ENCODE measurements at regions not wholly inside any gene's neighbourhood (a gene's known extent, or its start where the extent isn't known, plus 50 kb on each side); places are given as distances from the start of the nearest gene placed in this dataset.

DNA sequence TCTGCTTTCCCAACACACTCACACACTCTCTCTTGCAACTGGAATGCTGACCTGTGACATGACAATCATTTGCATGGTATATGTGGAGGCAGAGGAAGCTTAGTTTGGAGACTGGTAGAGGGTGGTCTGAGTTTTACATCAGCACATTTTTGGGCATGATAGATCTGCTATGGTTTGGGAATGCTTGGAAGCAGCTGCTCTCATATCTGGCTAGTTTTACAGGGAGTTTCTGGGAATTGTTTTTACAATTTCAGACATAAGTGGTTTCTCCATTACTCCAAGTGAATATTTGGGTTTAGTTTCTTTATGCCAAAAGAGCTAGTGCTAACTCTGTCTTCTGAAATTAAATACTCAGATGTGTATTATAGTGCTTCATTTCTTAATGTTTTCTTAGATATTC lies 977.6 kb downstream of the SUCLG1 start:
- Histone ChIP-seq H3K9me3 (ENCODE audit: control insufficient read depth in 2 of 2, low read length in 2 of 2) (no peaks in the 10 kb centered on the region), H3K27ac (ENCODE audit: low read length) (no peak overlapping the region), H3K36me3 (ENCODE audit: control insufficient read depth in 2 of 2, insufficient read depth in 2 of 2, low read length in 2 of 2) (no peaks in the 10 kb centered on the region), H3K4me3 (ENCODE audit: low read length in 2 of 2) (no peak overlapping the region), H3K9ac (ENCODE audit: low read length in 2 of 2) (no peak overlapping the region), H3K4me1 (ENCODE audit: control insufficient read depth, insufficient read depth, low read length) (no peaks in the 10 kb centered on the region), H3K27me3 (ENCODE audit: control insufficient read depth in 1 of 2, insufficient read depth in 2 of 2, low read length in 2 of 2) (no peaks in the 10 kb centered on the region)

DNA sequence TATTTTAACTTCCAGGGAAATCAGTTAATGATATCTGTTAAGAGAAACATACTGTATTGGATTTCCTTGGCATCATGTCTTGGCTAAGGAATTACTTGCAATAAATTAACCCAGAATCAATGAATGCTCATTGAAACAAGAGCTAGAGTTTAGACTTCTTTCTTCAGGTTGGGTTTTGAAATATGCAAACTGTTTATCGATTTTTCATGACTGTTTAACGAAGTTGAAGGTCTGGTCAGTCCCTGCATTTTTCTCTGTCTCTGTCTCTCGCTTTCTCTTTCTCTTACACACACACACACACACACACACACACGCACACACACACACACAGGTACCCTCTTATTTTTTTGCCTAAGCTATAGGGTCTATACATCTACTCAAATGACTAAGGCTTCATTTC lies 981.0 kb downstream of the SUCLG1 start:
- no peaks in the 10 kb centered on the region for H3K9me3 ChIP-seq (ENCODE audit: control insufficient read depth in 2 of 2, low read length in 2 of 2)
- no peak overlapping the region for H3K27ac ChIP-seq (ENCODE audit: low read length)
- H3K4me3 ChIP-seq (ENCODE audit: low read length in 2 of 2), result no peak overlapping the region
- no peaks in the 10 kb centered on the region for H3K36me3 ChIP-seq (ENCODE audit: control insufficient read depth in 2 of 2, insufficient read depth in 2 of 2, low read length in 2 of 2)
- no peak overlapping the region for H3K9ac ChIP-seq (ENCODE audit: low read length in 2 of 2)
- H3K4me1 ChIP-seq (ENCODE audit: control insufficient read depth, insufficient read depth, low read length), result no peaks in the 10 kb centered on the region
- no peaks in the 10 kb centered on the region for H3K27me3 ChIP-seq (ENCODE audit: control insufficient read depth in 1 of 2, insufficient read depth in 2 of 2, low read length in 2 of 2)

DNA sequence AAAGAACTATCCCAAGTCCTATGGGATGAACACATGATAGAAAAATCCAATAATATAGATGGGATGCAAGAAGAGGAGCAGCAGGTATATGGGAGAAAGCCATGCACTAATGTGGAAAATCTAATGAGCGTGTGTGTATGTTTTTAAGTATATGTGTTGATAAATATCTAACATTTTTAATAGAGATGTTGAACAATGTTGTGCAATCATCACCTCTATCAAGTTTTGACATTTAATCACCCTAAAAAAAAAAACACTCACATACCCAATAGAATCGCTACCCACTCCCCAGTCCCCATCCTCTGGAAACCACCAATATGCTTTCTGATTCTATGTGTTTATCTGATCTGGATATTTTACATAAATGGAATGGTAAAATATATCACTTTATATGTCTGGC lies 983.7 kb downstream of the SUCLG1 start:
- H3K36me3 ChIP-seq (ENCODE audit: control insufficient read depth in 2 of 2, insufficient read depth in 2 of 2, low read length in 2 of 2), result no peaks in the 10 kb centered on the region
- H3K9me3 ChIP-seq (ENCODE audit: control insufficient read depth in 2 of 2, low read length in 2 of 2), result no peaks in the 10 kb centered on the region
- no peak overlapping the region for H3K9ac ChIP-seq (ENCODE audit: low read length in 2 of 2)
- no peaks in the 10 kb centered on the region for H3K27me3 ChIP-seq (ENCODE audit: control insufficient read depth in 1 of 2, insufficient read depth in 2 of 2, low read length in 2 of 2)
- H3K27ac ChIP-seq (ENCODE audit: low read length), result no peak overlapping the region
- no peaks in the 10 kb centered on the region for H3K4me1 ChIP-seq (ENCODE audit: control insufficient read depth, insufficient read depth, low read length)
- no peak overlapping the region for H3K4me3 ChIP-seq (ENCODE audit: low read length in 2 of 2)

- no peaks in the 10 kb centered on the region for H3K36me3 ChIP-seq (ENCODE audit: control insufficient read depth in 2 of 2, insufficient read depth in 2 of 2, low read length in 2 of 2)
- no peak overlapping the region for H3K27ac ChIP-seq (ENCODE audit: low read length)
- no peak overlapping the region for H3K9ac ChIP-seq (ENCODE audit: low read length in 2 of 2)
- H3K4me3 ChIP-seq (ENCODE audit: low read length in 2 of 2), result no peak overlapping the region
- no peaks in the 10 kb centered on the region for H3K27me3 ChIP-seq (ENCODE audit: control insufficient read depth in 1 of 2, insufficient read depth in 2 of 2, low read length in 2 of 2)
- H3K9me3 ChIP-seq (ENCODE audit: control insufficient read depth in 2 of 2, low read length in 2 of 2), result no peaks in the 10 kb centered on the region
- H3K4me1 ChIP-seq (ENCODE audit: control insufficient read depth, insufficient read depth, low read length), result no peaks in the 10 kb centered on the region
Measured at GRCh38 chr2:83471655-83472054, 987.4 kb downstream of the SUCLG1 start.

GRCh38 chr2:83470928-83471327 lies 988.2 kb downstream of the SUCLG1 start:
- Histone ChIP-seq H3K36me3 (ENCODE audit: control insufficient read depth in 2 of 2, insufficient read depth in 2 of 2, low read length in 2 of 2) (no peaks in the 10 kb centered on the region), H3K4me3 (ENCODE audit: low read length in 2 of 2) (no peak overlapping the region), H3K27ac (ENCODE audit: low read length) (no peak overlapping the region), H3K9me3 (ENCODE audit: control insufficient read depth in 2 of 2, low read length in 2 of 2) (no peaks in the 10 kb centered on the region), H3K4me1 (ENCODE audit: control insufficient read depth, insufficient read depth, low read length) (no peaks in the 10 kb centered on the region), H3K9ac (ENCODE audit: low read length in 2 of 2) (no peak overlapping the region), H3K27me3 (ENCODE audit: control insufficient read depth in 1 of 2, insufficient read depth in 2 of 2, low read length in 2 of 2) (no peaks in the 10 kb centered on the region)

DNA sequence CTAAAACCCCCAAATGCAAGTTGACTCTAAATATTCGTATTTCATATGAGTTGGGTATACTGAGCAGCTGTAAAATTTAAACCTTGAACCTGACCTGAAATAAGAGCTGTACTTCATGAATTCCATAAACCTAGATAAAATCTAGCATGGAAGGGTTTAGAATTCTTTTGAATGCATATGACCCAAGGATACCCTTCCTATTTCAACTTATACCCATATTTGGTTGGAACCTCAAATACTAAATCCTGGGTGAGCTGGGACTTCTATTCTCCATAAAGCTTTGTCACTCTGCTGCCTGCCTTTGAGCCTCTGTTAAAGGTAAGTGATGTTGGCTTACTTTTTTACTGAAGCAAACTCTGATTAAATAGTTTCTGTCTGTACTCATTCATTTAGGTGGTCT lies 994.6 kb downstream of the SUCLG1 start:
- Histone ChIP-seq H3K9ac (ENCODE audit: low read length in 2 of 2) (no peak overlapping the region), H3K4me3 (ENCODE audit: low read length in 2 of 2) (no peak overlapping the region), H3K27me3 (ENCODE audit: control insufficient read depth in 1 of 2, insufficient read depth in 2 of 2, low read length in 2 of 2) (no peaks in the 10 kb centered on the region), H3K4me1 (ENCODE audit: control insufficient read depth, insufficient read depth, low read length) (no peaks in the 10 kb centered on the region), H3K27ac (ENCODE audit: low read length) (no peak overlapping the region), H3K36me3 (ENCODE audit: control insufficient read depth in 2 of 2, insufficient read depth in 2 of 2, low read length in 2 of 2) (no peaks in the 10 kb centered on the region), H3K9me3 (ENCODE audit: control insufficient read depth in 2 of 2, low read length in 2 of 2) (no peaks in the 10 kb centered on the region)

- H3K27me3 ChIP-seq (ENCODE audit: control insufficient read depth in 1 of 2, insufficient read depth in 2 of 2, low read length in 2 of 2), result no peaks in the 10 kb centered on the region
- no peaks in the 10 kb centered on the region for H3K4me1 ChIP-seq (ENCODE audit: control insufficient read depth, insufficient read depth, low read length)
- H3K27ac ChIP-seq (ENCODE audit: low read length), result no peak overlapping the region
- H3K9ac ChIP-seq (ENCODE audit: low read length in 2 of 2), result no peak overlapping the region
- H3K9me3 ChIP-seq (ENCODE audit: control insufficient read depth in 2 of 2, low read length in 2 of 2), result no peaks in the 10 kb centered on the region
- H3K36me3 ChIP-seq (ENCODE audit: control insufficient read depth in 2 of 2, insufficient read depth in 2 of 2, low read length in 2 of 2), result no peaks in the 10 kb centered on the region
- no peak overlapping the region for H3K4me3 ChIP-seq (ENCODE audit: low read length in 2 of 2)
Measured at GRCh38 chr2:83462881-83463280, 996.2 kb downstream of the SUCLG1 start.

GRCh38 chr2:83461135-83461534 lies 997.9 kb downstream of the SUCLG1 start:
- Histone ChIP-seq H3K27ac (ENCODE audit: low read length) (no peak overlapping the region), H3K4me3 (ENCODE audit: low read length in 2 of 2) (no peak overlapping the region), H3K4me1 (ENCODE audit: control insufficient read depth, insufficient read depth, low read length) (no peaks in the 10 kb centered on the region), H3K9me3 (ENCODE audit: control insufficient read depth in 2 of 2, low read length in 2 of 2) (no peaks in the 10 kb centered on the region), H3K9ac (ENCODE audit: low read length in 2 of 2) (no peak overlapping the region), H3K27me3 (ENCODE audit: control insufficient read depth in 1 of 2, insufficient read depth in 2 of 2, low read length in 2 of 2) (no peaks in the 10 kb centered on the region), H3K36me3 (ENCODE audit: control insufficient read depth in 2 of 2, insufficient read depth in 2 of 2, low read length in 2 of 2) (no peaks in the 10 kb centered on the region)

DNA sequence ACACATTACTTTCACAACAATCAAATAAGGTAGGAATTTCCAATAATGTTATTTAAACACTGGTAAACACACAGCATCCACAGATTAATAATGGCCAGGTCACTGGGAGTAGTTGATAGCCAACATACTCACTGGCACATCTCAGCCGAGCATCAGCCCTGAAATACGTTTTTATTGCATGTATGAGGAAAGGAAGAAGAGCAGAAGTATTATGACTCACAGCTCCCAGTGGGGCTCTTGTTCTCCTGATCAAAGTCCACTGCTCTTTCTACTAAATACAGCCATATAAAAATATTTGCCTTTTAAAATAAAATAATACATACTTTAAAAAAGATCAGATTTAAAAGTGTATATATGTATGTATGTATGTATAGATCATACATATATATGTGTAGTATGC lies 999.6 kb downstream of the SUCLG1 start:
- Histone ChIP-seq H3K4me1 (ENCODE audit: control insufficient read depth, insufficient read depth, low read length) (no peaks in the 10 kb centered on the region), H3K27ac (ENCODE audit: low read length) (no peak overlapping the region), H3K9me3 (ENCODE audit: control insufficient read depth in 2 of 2, low read length in 2 of 2) (no peaks in the 10 kb centered on the region), H3K4me3 (ENCODE audit: low read length in 2 of 2) (no peak overlapping the region), H3K27me3 (ENCODE audit: control insufficient read depth in 1 of 2, insufficient read depth in 2 of 2, low read length in 2 of 2) (no peaks in the 10 kb centered on the region), H3K9ac (ENCODE audit: low read length in 2 of 2) (no peak overlapping the region), H3K36me3 (ENCODE audit: control insufficient read depth in 2 of 2, insufficient read depth in 2 of 2, low read length in 2 of 2) (no peaks in the 10 kb centered on the region)

GRCh38 chr2:83435989-83436388 lies 1023.1 kb downstream of the SUCLG1 start:
- no peak overlapping the region for H3K4me3 ChIP-seq (ENCODE audit: low read length in 2 of 2)
- H3K27me3 ChIP-seq (ENCODE audit: control insufficient read depth in 1 of 2, insufficient read depth in 2 of 2, low read length in 2 of 2), result no peaks in the 10 kb centered on the region
- no peaks in the 10 kb centered on the region for H3K36me3 ChIP-seq (ENCODE audit: control insufficient read depth in 2 of 2, insufficient read depth in 2 of 2, low read length in 2 of 2)
- H3K9me3 ChIP-seq (ENCODE audit: control insufficient read depth in 2 of 2, low read length in 2 of 2), result no peaks in the 10 kb centered on the region
- no peak overlapping the region for H3K27ac ChIP-seq (ENCODE audit: low read length)
- no peaks in the 10 kb centered on the region for H3K4me1 ChIP-seq (ENCODE audit: control insufficient read depth, insufficient read depth, low read length)
- H3K9ac ChIP-seq (ENCODE audit: low read length in 2 of 2), result no peak overlapping the region

DNA sequence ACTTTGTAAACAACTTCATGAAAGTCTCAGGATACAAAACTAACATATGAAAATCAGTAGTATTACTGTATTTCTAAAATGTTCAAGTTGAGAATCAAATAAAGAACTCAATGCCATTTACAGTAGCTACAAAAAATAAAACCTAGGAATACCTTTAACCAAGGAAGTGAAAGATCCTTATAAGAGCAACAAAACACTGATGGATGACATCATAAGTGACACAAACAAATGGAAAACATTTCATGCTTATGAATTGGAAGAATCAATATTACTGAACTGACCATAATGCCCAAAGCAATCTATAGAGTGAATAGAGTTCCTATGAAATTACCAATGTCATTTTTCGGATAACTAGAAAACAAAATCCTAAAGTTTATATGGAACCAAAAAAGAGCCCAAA lies 1038.1 kb downstream of the SUCLG1 start:
- Histone ChIP-seq H3K4me1 (ENCODE audit: control insufficient read depth, insufficient read depth, low read length) (no peaks in the 10 kb centered on the region), H3K4me3 (ENCODE audit: low read length in 2 of 2) (no peak overlapping the region), H3K9ac (ENCODE audit: low read length in 2 of 2) (no peak overlapping the region), H3K27ac (ENCODE audit: low read length) (no peak overlapping the region), H3K9me3 (ENCODE audit: control insufficient read depth in 2 of 2, low read length in 2 of 2) (peaks cover 0 to 5% of the 10 kb centered on the region in 2 donors), H3K27me3 (ENCODE audit: control insufficient read depth in 1 of 2, insufficient read depth in 2 of 2, low read length in 2 of 2) (no peaks in the 10 kb centered on the region), H3K36me3 (ENCODE audit: control insufficient read depth in 2 of 2, insufficient read depth in 2 of 2, low read length in 2 of 2) (no peaks in the 10 kb centered on the region)

Measured in stomach smooth muscle (tissue), 2 donors.